Mesothelial cell of epicardium (in vitro differentiated cells): ENCODE measurements at regions not wholly inside any gene's neighbourhood (a gene's known extent, or its start where the extent isn't known, plus 50 kb on each side); places are given as distances from the start of the nearest gene placed in this dataset.

Experiments used
- DNase-seq, 2 experiments: peaks; one replicate each; pipeline ENCODE4 v3.0.0; 2021; ENCODE audit warnings: low spot score in 2 of 2; ENCODE audit not compliant: unreplicated experiment in 2 of 2
- H3K27ac Mint-ChIP-seq: 2 replicates; pipeline ENCODE4 v1.8.0; 2021; ENCODE audit warnings: mixed read lengths
- H3K27me3 Mint-ChIP-seq: 2 replicates; pipeline ENCODE4 v1.8.0; 2021; ENCODE audit warnings: low read depth, mixed read lengths
- H3K36me3 Mint-ChIP-seq: 2 replicates; pipeline ENCODE4 v1.8.0; 2021; ENCODE audit warnings: mixed read lengths
- H3K4me1 Mint-ChIP-seq: 2 replicates; pipeline ENCODE4 v1.8.0; 2021; ENCODE audit warnings: mixed read lengths
- H3K4me3 Mint-ChIP-seq: 2 replicates; pipeline ENCODE4 v1.8.0; 2021; ENCODE audit warnings: mild to moderate bottlenecking, moderate library complexity, mixed read lengths
- H3K9me3 Mint-ChIP-seq: 2 replicates; pipeline ENCODE4 v1.8.0; 2021; ENCODE audit warnings: mixed read lengths
- CTCF ChIP-seq: fragments of 200-600 bp; sonication (generic); IDR thresholded peaks from one replicate; pipeline ENCODE4 v1.5.0; 2021; ENCODE audit warnings: antibody characterized with exemption; ENCODE audit not compliant: unreplicated experiment

- Mint-ChIP-seq H3K36me3 (peaks cover 1% of the 10 kb centered on the region), H3K27me3 (peaks cover 1% of the 10 kb centered on the region), H3K27ac (no peak overlapping the region), H3K4me3 (no peak overlapping the region), H3K4me1 (peaks cover 2% of the 10 kb centered on the region), H3K9me3 (peaks cover 2% of the 10 kb centered on the region)
- no peak for DNase-seq
- no peak for TF ChIP-seq CTCF
These were observed 56.8 kb upstream of the PLXNC1 start for GRCh38 chr12:94091624-94092023.

- H3K9me3 Mint-ChIP-seq = peaks cover 3% of the 10 kb centered on the region
- peaks cover 2% of the 10 kb centered on the region for H3K4me1 Mint-ChIP-seq
- no peak for TF ChIP-seq CTCF
- no peak for DNase-seq
- peaks cover 3% of the 10 kb centered on the region for H3K27me3 Mint-ChIP-seq
- H3K36me3 Mint-ChIP-seq = no peaks in the 10 kb centered on the region
- H3K4me3 Mint-ChIP-seq = no peak overlapping the region
- H3K27ac Mint-ChIP-seq = no peak overlapping the region
These were observed 55.7 kb upstream of the PLXNC1 start for GRCh38 chr12:94092516-94093241.

GRCh38 chr12:94094700-94095099 is 53.7 kb upstream of the PLXNC1 start:
- no peak overlapping the region for H3K4me3 Mint-ChIP-seq
- peaks cover 3% of the 10 kb centered on the region for H3K27me3 Mint-ChIP-seq
- DNase-seq = no peak
- H3K4me1 Mint-ChIP-seq = peaks cover 7% of the 10 kb centered on the region
- H3K9me3 Mint-ChIP-seq = peaks cover 3% of the 10 kb centered on the region
- no peak overlapping the region for H3K27ac Mint-ChIP-seq
- H3K36me3 Mint-ChIP-seq = no peaks in the 10 kb centered on the region
- TF ChIP-seq CTCF = no peak

- Mint-ChIP-seq H3K9me3 (peaks cover 3% of the 10 kb centered on the region), H3K36me3 (no peaks in the 10 kb centered on the region), H3K4me1 (peaks cover 14% of the 10 kb centered on the region), H3K27ac (no peak overlapping the region), H3K27me3 (peaks cover 3% of the 10 kb centered on the region), H3K4me3 (no peak overlapping the region)
- DNase-seq = no peak
- no peak for TF ChIP-seq CTCF
These were observed 52.8 kb upstream of the PLXNC1 start for GRCh38 chr12:94095618-94096017.

GRCh38 chr12:94098466-94098865 is 49.9 kb upstream of the PLXNC1 start:
- H3K27ac Mint-ChIP-seq = no peak overlapping the region
- DNase-seq = no peak
- peaks cover 21% of the 10 kb centered on the region for H3K4me1 Mint-ChIP-seq
- peaks cover 3% of the 10 kb centered on the region for H3K9me3 Mint-ChIP-seq
- no peak for TF ChIP-seq CTCF
- no peak overlapping the region for H3K4me3 Mint-ChIP-seq
- H3K27me3 Mint-ChIP-seq = peaks cover 5% of the 10 kb centered on the region
- no peaks in the 10 kb centered on the region for H3K36me3 Mint-ChIP-seq
